Activated gamma-delta T cell (primary cell): ENCODE measurements at regions not wholly inside any gene's neighbourhood (a gene's known extent, or its start where the extent isn't known, plus 50 kb on each side); places are given as distances from the start of the nearest gene placed in this dataset.

Experiments used
- DNase-seq: peaks from one replicate; lab custom pipeline; 2025; lab: John Stamatoyannopoulos, UW

GRCh38 chr5:86030753-86031152 lies 587.0 kb upstream of the COX7C start:
- DNase-seq = no peak

- DNase-seq = no peak
Measured at GRCh38 chr5:86038566-86038965, 579.2 kb upstream of the COX7C start.

- DNase-seq = no peak
Measured at GRCh38 chr5:86039351-86039750, 578.4 kb upstream of the COX7C start.

GRCh38 chr5:86070719-86071118 lies 547.0 kb upstream of the COX7C start:
- DNase-seq = no peak

- no peak for DNase-seq
Measured at GRCh38 chr5:86074297-86074696, 543.4 kb upstream of the COX7C start.

- no peak for DNase-seq
Measured at GRCh38 chr5:86075139-86075538, 542.6 kb upstream of the COX7C start.

GRCh38 chr5:86095092-86095491 lies 522.6 kb upstream of the COX7C start:
- DNase-seq = no peak

- DNase-seq = no peak
Measured at GRCh38 chr5:86101966-86102365, 515.8 kb upstream of the COX7C start.

- DNase-seq = no peak
Measured at GRCh38 chr5:86108825-86109224, 508.9 kb upstream of the COX7C start.

- DNase-seq = no peak
Measured at GRCh38 chr5:86112249-86112648, 505.5 kb upstream of the COX7C start.

GRCh38 chr5:86115164-86115563 lies 502.6 kb upstream of the COX7C start:
- DNase-seq = no peak

GRCh38 chr5:86118542-86118941 lies 499.2 kb upstream of the COX7C start:
- no peak for DNase-seq

GRCh38 chr5:86124333-86124732 lies 493.4 kb upstream of the COX7C start:
- DNase-seq = no peak

GRCh38 chr5:86125731-86126601 lies 491.8 kb upstream of the COX7C start:
- DNase-seq = no peak

GRCh38 chr5:86127696-86128095 lies 490.0 kb upstream of the COX7C start:
- no peak for DNase-seq

GRCh38 chr5:86129009-86129408 lies 488.7 kb upstream of the COX7C start:
- DNase-seq = no peak

GRCh38 chr5:86137297-86137696 lies 480.4 kb upstream of the COX7C start:
- no peak for DNase-seq

GRCh38 chr5:86143837-86144236 lies 473.9 kb upstream of the COX7C start:
- DNase-seq = no peak

- no peak for DNase-seq
Measured at GRCh38 chr5:86152988-86153560, 464.7 kb upstream of the COX7C start.

- no peak for DNase-seq
Measured at GRCh38 chr5:86155796-86156195, 461.9 kb upstream of the COX7C start.

GRCh38 chr5:86170194-86170593 lies 447.5 kb upstream of the COX7C start:
- DNase-seq = no peak

- DNase-seq = no peak
Measured at GRCh38 chr5:86175224-86175623, 442.5 kb upstream of the COX7C start.

GRCh38 chr5:86199287-86199686 lies 418.5 kb upstream of the COX7C start:
- DNase-seq = no peak

GRCh38 chr5:86228147-86228546 lies 389.6 kb upstream of the COX7C start:
- no peak for DNase-seq
